HT-29 (cell line): ENCODE measurements at regions not wholly inside any gene's neighbourhood (a gene's known extent, or its start where the extent isn't known, plus 50 kb on each side); places are given as distances from the start of the nearest gene placed in this dataset.

Source experiments
- DNase-seq: peaks from one replicate; pipeline ENCODE4 v3.0.0-alpha.2; 2015; ENCODE audit warnings: low spot score

GRCh38 chr2:20914087-20914486 lies 91.2 kb upstream of the LDAH start:
- DNase-seq = no peak

GRCh38 chr2:20913491-20913890 lies 90.6 kb upstream of the LDAH start:
- DNase-seq = no peak

GRCh38 chr2:20900052-20900636 lies 77.2 kb upstream of the LDAH start:
- DNase-seq = no peak

- DNase-seq = no peak
Observed at GRCh38 chr2:20897874-20898453, 75.1 kb upstream of the LDAH start.

GRCh38 chr2:20897047-20897446 lies 74.1 kb upstream of the LDAH start:
- DNase-seq = no peak

- no peak for DNase-seq
Observed at GRCh38 chr2:20884829-20885228, 61.9 kb upstream of the LDAH start.

- no peak for DNase-seq
Observed at GRCh38 chr2:20882466-20883170, 59.7 kb upstream of the LDAH start.

GRCh38 chr2:20880221-20880771 lies 57.4 kb upstream of the LDAH start:
- no peak for DNase-seq

GRCh38 chr2:20879221-20879620 lies 56.3 kb upstream of the LDAH start:
- DNase-seq = no peak

- no peak for DNase-seq
Observed at GRCh38 chr2:20877960-20878359, 55.1 kb upstream of the LDAH start.
